Gastroesophageal sphincter (tissue), 3 donors: ENCODE measurements at regions not wholly inside any gene's neighbourhood (a gene's known extent, or its start where the extent isn't known, plus 50 kb on each side); places are given as distances from the start of the nearest gene placed in this dataset.

Experiments used
- POLR2A ChIP-seq, 2 donors: fragments of 450-650 bp; IDR thresholded peaks; one replicate each; pipeline ENCODE4 v1.6.1; 2017; ENCODE audit warnings: antibody characterized with exemption in 2 of 2, mild to moderate bottlenecking in 2 of 2, moderate library complexity in 1 of 2
- TF ChIP-seq, protein P1 (sequence below), 4 experiments: fragments of 200-600 bp in 2 of 4; fragments of 450-650 bp in 2 of 4; sonication (generic) in 1 of 4; IDR thresholded peaks; one replicate each; pipeline ENCODE4 v1.5.1; 2017 to 2019; ENCODE audit warnings: antibody characterized with exemption in 4 of 4, mild to moderate bottlenecking in 2 of 4, moderate library complexity in 2 of 4

DNA sequence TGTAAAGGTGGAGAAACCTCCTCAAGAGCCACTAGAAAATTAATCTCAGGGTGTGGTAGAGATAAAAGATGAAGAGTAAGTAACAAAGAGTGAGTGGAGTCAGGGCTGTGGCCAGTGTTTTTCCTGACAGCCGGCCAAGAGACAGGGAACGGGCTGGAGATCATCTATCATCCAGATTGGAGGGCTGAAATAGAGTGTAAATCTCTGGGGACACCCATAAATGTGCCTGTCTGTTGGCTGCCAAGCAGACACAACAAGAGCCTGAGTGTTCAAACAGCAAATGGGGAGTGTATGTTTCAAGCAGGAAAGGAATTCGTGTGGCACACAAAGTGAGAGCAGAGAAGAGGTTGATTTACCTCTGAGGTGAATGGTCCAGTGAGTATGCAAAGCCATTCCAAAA is 326.4 kb upstream of the KHDRBS2 start:
- TF ChIP-seq, protein P1, sequence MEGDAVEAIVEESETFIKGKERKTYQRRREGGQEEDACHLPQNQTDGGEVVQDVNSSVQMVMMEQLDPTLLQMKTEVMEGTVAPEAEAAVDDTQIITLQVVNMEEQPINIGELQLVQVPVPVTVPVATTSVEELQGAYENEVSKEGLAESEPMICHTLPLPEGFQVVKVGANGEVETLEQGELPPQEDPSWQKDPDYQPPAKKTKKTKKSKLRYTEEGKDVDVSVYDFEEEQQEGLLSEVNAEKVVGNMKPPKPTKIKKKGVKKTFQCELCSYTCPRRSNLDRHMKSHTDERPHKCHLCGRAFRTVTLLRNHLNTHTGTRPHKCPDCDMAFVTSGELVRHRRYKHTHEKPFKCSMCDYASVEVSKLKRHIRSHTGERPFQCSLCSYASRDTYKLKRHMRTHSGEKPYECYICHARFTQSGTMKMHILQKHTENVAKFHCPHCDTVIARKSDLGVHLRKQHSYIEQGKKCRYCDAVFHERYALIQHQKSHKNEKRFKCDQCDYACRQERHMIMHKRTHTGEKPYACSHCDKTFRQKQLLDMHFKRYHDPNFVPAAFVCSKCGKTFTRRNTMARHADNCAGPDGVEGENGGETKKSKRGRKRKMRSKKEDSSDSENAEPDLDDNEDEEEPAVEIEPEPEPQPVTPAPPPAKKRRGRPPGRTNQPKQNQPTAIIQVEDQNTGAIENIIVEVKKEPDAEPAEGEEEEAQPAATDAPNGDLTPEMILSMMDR (IDR thresholded peaks at IDR 0.05), result no peak
- TF ChIP-seq POLR2A (IDR thresholded peaks at IDR 0.05), result no peak
